Neural cell (in vitro differentiated cells): ENCODE measurements at regions not wholly inside any gene's neighbourhood (a gene's known extent, or its start where the extent isn't known, plus 50 kb on each side); places are given as distances from the start of the nearest gene placed in this dataset.

Experiments used
- H2AFZ ChIP-seq: fragments of 200-600, 300-800 bp; sonication (generic), shearing (Covaris generic); 2 replicates; pipeline ENCODE4 v1.6.0; 2014; ENCODE audit warnings: low read depth, mild to moderate bottlenecking, antibody characterized with exemption, low read length, moderate library complexity
- H3F3A ChIP-seq: fragments of 200-600 bp; shearing (Covaris generic); 2 replicates; pipeline ENCODE4 v1.6.1; 2016; ENCODE audit warnings: mild to moderate bottlenecking, moderate library complexity, mixed read lengths, antibody characterized with exemption, low read length; ENCODE audit not compliant: insufficient read depth, poor library complexity, severe bottlenecking
- H3K27ac ChIP-seq: fragments of 200-600, 300-800 bp; sonication (generic), shearing (Covaris generic); 2 replicates; pipeline ENCODE4 v1.5.1; 2014; ENCODE audit warnings: mild to moderate bottlenecking, low read length, moderate library complexity
- H3K27me3 ChIP-seq: fragments of 300-800, 200-600 bp; sonication (generic), shearing (Covaris generic); 2 replicates; pipeline ENCODE4 v1.6.0; 2014; ENCODE audit warnings: mild to moderate bottlenecking, low read depth, low read length, moderate library complexity; ENCODE audit not compliant: insufficient read depth
- H3K36me3 ChIP-seq: fragments of 300-800, 200-600 bp; sonication (generic), shearing (Covaris generic); 2 replicates; pipeline ENCODE4 v1.5.1; 2014; ENCODE audit warnings: mild to moderate bottlenecking, antibody characterized with exemption, low read length, moderate library complexity; ENCODE audit not compliant: insufficient read depth
- H3K4me2 ChIP-seq: fragments of 300-800, 200-600 bp; sonication (generic), shearing (Covaris generic); 2 replicates; pipeline ENCODE4 v1.6.0; 2014; ENCODE audit warnings: mild to moderate bottlenecking, low read length
- H3K4me3 ChIP-seq: fragments of 300-800, 200-600 bp; sonication (generic), shearing (Covaris generic); 2 replicates; pipeline ENCODE4 v1.5.1; 2014; ENCODE audit warnings: mild to moderate bottlenecking, low read length, moderate library complexity
- H3K79me2 ChIP-seq: fragments of 200-600 bp; shearing (Covaris generic); replicated peaks from 2 replicates; pipeline ENCODE4 v1.6.0; 2014; ENCODE audit warnings: mild to moderate bottlenecking, low read length, moderate library complexity; ENCODE audit not compliant: insufficient read depth
- H3K9ac ChIP-seq: fragments of 300-800, 200-600 bp; sonication (generic), shearing (Covaris generic); 2 replicates; pipeline ENCODE4 v1.6.1; 2016; ENCODE audit warnings: mild to moderate bottlenecking, low read length, mixed read lengths
- H3K9me2 ChIP-seq: fragments of 200-600 bp; shearing (Covaris generic); 2 replicates; pipeline ENCODE4 v1.6.1; 2016; ENCODE audit warnings: mild to moderate bottlenecking, low read length, mixed read lengths; ENCODE audit not compliant: insufficient read depth
- H3K9me3 ChIP-seq: fragments of 200-600, 300-800 bp; sonication (generic), shearing (Covaris generic); 2 replicates; pipeline ENCODE4 v1.6.1; 2016; ENCODE audit warnings: mild to moderate bottlenecking, mixed run types, low read length, moderate library complexity, mixed read lengths
- H4K20me1 ChIP-seq: fragments of 200-600 bp; shearing (Covaris generic); 2 replicates; pipeline ENCODE4 v1.6.1; 2016; ENCODE audit warnings: mild to moderate bottlenecking, mixed run types; ENCODE audit not compliant: insufficient read depth
- EP300 ChIP-seq: fragments of 450-650 bp; conservative IDR thresholded peaks from 2 replicates; pipeline ENCODE4 v1.6.1; 2014; ENCODE audit warnings: antibody characterized with exemption, mild to moderate bottlenecking, moderate library complexity; ENCODE audit not compliant: poor library complexity, severe bottlenecking
- EZH2 ChIP-seq: fragments of 200-600, 300-800 bp; shearing (Covaris generic), sonication (generic); IDR thresholded peaks from 2 replicates; pipeline ENCODE4 v1.6.1; 2014; ENCODE audit warnings: antibody characterized with exemption, low read length, borderline replicate concordance, mild to moderate bottlenecking; ENCODE audit not compliant: insufficient read depth, poor library complexity, severe bottlenecking
- MXI1 ChIP-seq: fragments of 450-650 bp; conservative IDR thresholded peaks from 2 replicates; pipeline ENCODE4 v1.6.1; 2014; ENCODE audit warnings: antibody characterized with exemption, mild to moderate bottlenecking; ENCODE audit not compliant: poor library complexity, severe bottlenecking
- POLR2AphosphoS5 ChIP-seq: IDR thresholded peaks from 2 replicates; pipeline ENCODE4 v1.6.1; 2012
- RAD21 ChIP-seq: fragments of 450-650 bp; conservative IDR thresholded peaks from 2 replicates; pipeline ENCODE4 v1.6.1; 2014; ENCODE audit warnings: antibody characterized with exemption, mild to moderate bottlenecking, moderate library complexity
- SMC3 ChIP-seq: fragments of 450-650 bp; conservative IDR thresholded peaks from 2 replicates; pipeline ENCODE4 v1.6.1; 2014; ENCODE audit warnings: antibody characterized with exemption, mild to moderate bottlenecking, moderate library complexity; ENCODE audit not compliant: poor library complexity
- TAF1 ChIP-seq: IDR thresholded peaks from 2 replicates; pipeline ENCODE4 v1.6.1; 2012; ENCODE audit warnings: low read depth
- TF ChIP-seq, protein P1 (sequence below): fragments of 450-650 bp; IDR thresholded peaks from 2 replicates; pipeline ENCODE4 v1.5.1; 2014; ENCODE audit warnings: antibody characterized with exemption, mild to moderate bottlenecking, moderate library complexity; ENCODE audit not compliant: poor library complexity, severe bottlenecking
- TF ChIP-seq, protein P2 (sequence below): IDR thresholded peaks from 2 replicates; pipeline ENCODE4 v1.6.1; 2012; ENCODE audit warnings: borderline replicate concordance

DNA sequence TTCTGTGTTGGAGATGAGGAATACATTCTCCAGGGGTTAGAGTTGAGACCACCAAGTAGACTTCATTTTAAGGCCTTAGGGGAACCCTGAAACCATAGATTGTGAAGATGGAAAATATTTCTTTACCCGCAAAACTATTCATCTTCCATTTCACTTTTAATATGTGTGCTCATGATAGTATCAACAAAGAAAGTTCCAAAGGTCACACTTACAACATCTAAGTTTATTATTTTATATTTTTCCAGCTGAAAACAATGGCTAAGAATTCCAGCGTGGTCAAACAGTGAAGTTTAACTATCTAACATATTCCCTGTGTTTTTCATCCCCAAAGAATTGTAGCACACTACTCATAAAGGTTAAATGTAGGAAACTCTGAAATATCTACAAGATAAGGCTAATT, 214.5 kb upstream of the GIMD1 start:
- Histone ChIP-seq H3F3A (no peaks in the 10 kb centered on the region), H3K27ac (no peak overlapping the region), H3K9ac (no peak overlapping the region), H3K4me2 (no peak overlapping the region), H2AFZ (no peak overlapping the region), H3K27me3 (no peaks in the 10 kb centered on the region), H3K9me3 (no peaks in the 10 kb centered on the region), H3K9me2 (no peaks in the 10 kb centered on the region), H3K79me2 (no peaks in the 10 kb centered on the region), H3K4me3 (no peak overlapping the region), H4K20me1 (no peaks in the 10 kb centered on the region), H3K36me3 (no peaks in the 10 kb centered on the region)
- TF ChIP-seq RAD21 (no peak), TAF1 (no peak)
- TF ChIP-seq, protein P1, sequence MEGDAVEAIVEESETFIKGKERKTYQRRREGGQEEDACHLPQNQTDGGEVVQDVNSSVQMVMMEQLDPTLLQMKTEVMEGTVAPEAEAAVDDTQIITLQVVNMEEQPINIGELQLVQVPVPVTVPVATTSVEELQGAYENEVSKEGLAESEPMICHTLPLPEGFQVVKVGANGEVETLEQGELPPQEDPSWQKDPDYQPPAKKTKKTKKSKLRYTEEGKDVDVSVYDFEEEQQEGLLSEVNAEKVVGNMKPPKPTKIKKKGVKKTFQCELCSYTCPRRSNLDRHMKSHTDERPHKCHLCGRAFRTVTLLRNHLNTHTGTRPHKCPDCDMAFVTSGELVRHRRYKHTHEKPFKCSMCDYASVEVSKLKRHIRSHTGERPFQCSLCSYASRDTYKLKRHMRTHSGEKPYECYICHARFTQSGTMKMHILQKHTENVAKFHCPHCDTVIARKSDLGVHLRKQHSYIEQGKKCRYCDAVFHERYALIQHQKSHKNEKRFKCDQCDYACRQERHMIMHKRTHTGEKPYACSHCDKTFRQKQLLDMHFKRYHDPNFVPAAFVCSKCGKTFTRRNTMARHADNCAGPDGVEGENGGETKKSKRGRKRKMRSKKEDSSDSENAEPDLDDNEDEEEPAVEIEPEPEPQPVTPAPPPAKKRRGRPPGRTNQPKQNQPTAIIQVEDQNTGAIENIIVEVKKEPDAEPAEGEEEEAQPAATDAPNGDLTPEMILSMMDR: no peak

DNA sequence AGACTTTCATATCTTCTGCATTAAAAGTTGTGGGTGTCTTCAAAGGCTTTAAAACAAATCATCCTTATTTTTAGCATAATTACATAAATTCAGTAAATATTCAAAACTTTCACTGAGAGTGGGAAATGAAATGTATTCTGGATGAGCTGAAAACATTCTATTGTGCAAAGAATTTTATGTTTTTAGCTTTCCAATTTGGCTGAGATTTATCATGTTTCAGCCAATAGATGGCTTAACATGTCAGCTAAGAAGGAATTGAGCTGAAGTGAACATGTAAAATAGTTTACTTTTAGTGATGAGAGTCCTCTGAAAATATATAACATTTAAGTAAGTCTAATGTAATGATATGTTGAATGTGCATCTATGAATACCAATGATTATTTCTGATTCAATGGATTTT, 213.5 kb upstream of the GIMD1 start:
- Histone ChIP-seq H3K27ac (no peak overlapping the region), H3K9ac (no peak overlapping the region), H3K36me3 (no peaks in the 10 kb centered on the region), H3K79me2 (no peaks in the 10 kb centered on the region), H3F3A (no peaks in the 10 kb centered on the region), H3K4me3 (no peak overlapping the region), H3K9me2 (no peaks in the 10 kb centered on the region), H2AFZ (no peak overlapping the region), H3K4me2 (no peak overlapping the region), H3K27me3 (no peaks in the 10 kb centered on the region), H3K9me3 (no peaks in the 10 kb centered on the region), H4K20me1 (no peaks in the 10 kb centered on the region)
- TF ChIP-seq EZH2 (no peak), RAD21 (no peak), POLR2AphosphoS5 (no peak), SMC3 (no peak), MXI1 (no peak), TAF1 (no peak), EP300 (no peak)
- TF ChIP-seq, protein P2, sequence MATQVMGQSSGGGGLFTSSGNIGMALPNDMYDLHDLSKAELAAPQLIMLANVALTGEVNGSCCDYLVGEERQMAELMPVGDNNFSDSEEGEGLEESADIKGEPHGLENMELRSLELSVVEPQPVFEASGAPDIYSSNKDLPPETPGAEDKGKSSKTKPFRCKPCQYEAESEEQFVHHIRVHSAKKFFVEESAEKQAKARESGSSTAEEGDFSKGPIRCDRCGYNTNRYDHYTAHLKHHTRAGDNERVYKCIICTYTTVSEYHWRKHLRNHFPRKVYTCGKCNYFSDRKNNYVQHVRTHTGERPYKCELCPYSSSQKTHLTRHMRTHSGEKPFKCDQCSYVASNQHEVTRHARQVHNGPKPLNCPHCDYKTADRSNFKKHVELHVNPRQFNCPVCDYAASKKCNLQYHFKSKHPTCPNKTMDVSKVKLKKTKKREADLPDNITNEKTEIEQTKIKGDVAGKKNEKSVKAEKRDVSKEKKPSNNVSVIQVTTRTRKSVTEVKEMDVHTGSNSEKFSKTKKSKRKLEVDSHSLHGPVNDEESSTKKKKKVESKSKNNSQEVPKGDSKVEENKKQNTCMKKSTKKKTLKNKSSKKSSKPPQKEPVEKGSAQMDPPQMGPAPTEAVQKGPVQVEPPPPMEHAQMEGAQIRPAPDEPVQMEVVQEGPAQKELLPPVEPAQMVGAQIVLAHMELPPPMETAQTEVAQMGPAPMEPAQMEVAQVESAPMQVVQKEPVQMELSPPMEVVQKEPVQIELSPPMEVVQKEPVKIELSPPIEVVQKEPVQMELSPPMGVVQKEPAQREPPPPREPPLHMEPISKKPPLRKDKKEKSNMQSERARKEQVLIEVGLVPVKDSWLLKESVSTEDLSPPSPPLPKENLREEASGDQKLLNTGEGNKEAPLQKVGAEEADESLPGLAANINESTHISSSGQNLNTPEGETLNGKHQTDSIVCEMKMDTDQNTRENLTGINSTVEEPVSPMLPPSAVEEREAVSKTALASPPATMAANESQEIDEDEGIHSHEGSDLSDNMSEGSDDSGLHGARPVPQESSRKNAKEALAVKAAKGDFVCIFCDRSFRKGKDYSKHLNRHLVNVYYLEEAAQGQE: no peak
- TF ChIP-seq, protein P1: no peak
